Endothelial cell of umbilical vein (primary cell): ENCODE measurements at regions not wholly inside any gene's neighbourhood (a gene's known extent, or its start where the extent isn't known, plus 50 kb on each side); places are given as distances from the start of the nearest gene placed in this dataset.

Experiments used
- BruUV-seq: library from RNA; stranded (reverse); fragments of 400-500 nt; replicated peaks from 2 replicates; lab custom pipeline; 2021; lab: Mats Ljungman, UMichigan
- CTCF ChIA-PET: fragments of 300-600, 350-600 bp; sonication (Branson Sonifier 250); formaldehyde crosslinking; loops from one replicate; lab custom pipeline; 2021; ENCODE audit warnings: antibody characterized with exemption, inconsistent platforms; lab: Charles Lee
- POLR2A ChIA-PET: fragments of 300-600, 350-600 bp; sonication (Branson Sonifier 250); formaldehyde crosslinking; loops from one replicate; lab custom pipeline; 2021; ENCODE audit warnings: antibody characterized with exemption, inconsistent platforms; lab: Charles Lee
- DNase-seq: peaks from one replicate; pipeline ENCODE4 v3.0.0-alpha.2; 2011; ENCODE audit warnings: low read depth, low spot score
- FAIRE-seq: peaks from 2 replicates; lab custom pipeline; 2011; peaks lifted over from hg19 to GRCh38; lab: Jason Lieb, UNC
- H2AFZ ChIP-seq: 2 replicates; pipeline ENCODE4 v1.6.0; 2012; ENCODE audit warnings: low read depth, low read length, control low read depth, inconsistent platforms
- H3K27ac ChIP-seq: 2 replicates; pipeline ENCODE4 v1.5.1; 2011; ENCODE audit warnings: low read depth, mild to moderate bottlenecking, control low read depth, low read length, moderate library complexity; ENCODE audit not compliant: insufficient read depth
- H3K27me3 ChIP-seq, 2 experiments: 2 replicates each; pipeline versions ENCODE4 v1.6.0 to v1.6.1; 2011; ENCODE audit warnings: low read length in 2 of 2, mixed read lengths in 1 of 2; ENCODE audit not compliant: control insufficient read depth in 2 of 2, insufficient read depth in 2 of 2
- H3K36me3 ChIP-seq, 2 experiments: 2 replicates in 1 of 2; 3 replicates in 1 of 2; pipeline ENCODE4 v1.5.1; 2011; ENCODE audit warnings: low read length in 2 of 2, mild to moderate bottlenecking in 1 of 2, moderate library complexity in 1 of 2; ENCODE audit not compliant: control insufficient read depth in 2 of 2, insufficient read depth in 2 of 2; ENCODE audit errors: extremely low read depth in 1 of 2
- H3K4me1 ChIP-seq: 3 replicates; pipeline ENCODE4 v1.5.1; 2011; ENCODE audit warnings: mild to moderate bottlenecking, low read length; ENCODE audit not compliant: control insufficient read depth, insufficient read depth; ENCODE audit errors: extremely low read depth
- H3K4me2 ChIP-seq: 2 replicates; pipeline ENCODE4 v1.6.1; 2011; ENCODE audit warnings: low read length, control low read depth, mixed read lengths; ENCODE audit not compliant: insufficient read depth
- H3K4me3 ChIP-seq, 3 experiments: fragments of 200-600 bp in 1 of 3; sonication (generic), shearing (Covaris generic) in 1 of 3; replicated peaks in 1 of 3; 2 replicates each; pipeline ENCODE4 v1.5.1; 2011 to 2016; ENCODE audit warnings: control low read depth in 3 of 3, low read length in 3 of 3, mild to moderate bottlenecking in 2 of 3, inconsistent platforms in 1 of 3, low read depth in 1 of 3, moderate library complexity in 1 of 3; ENCODE audit not compliant: insufficient read depth in 1 of 3
- H3K79me2 ChIP-seq: 2 replicates; pipeline ENCODE4 v1.6.0; 2012; ENCODE audit warnings: low read length, inconsistent platforms; ENCODE audit not compliant: control insufficient read depth, insufficient read depth
- H3K9ac ChIP-seq: replicated peaks from 2 replicates; pipeline ENCODE3; 2011; ENCODE audit warnings: low read length, control low read depth; ENCODE audit not compliant: insufficient read depth; ENCODE audit errors: extremely low read depth
- H3K9me1 ChIP-seq: replicated peaks from 3 replicates; pipeline ENCODE4 v1.6.0; 2011; ENCODE audit warnings: mild to moderate bottlenecking, low read length; ENCODE audit not compliant: control insufficient read depth, insufficient read depth; ENCODE audit errors: extremely low read depth
- H3K9me3 ChIP-seq: replicated peaks from 2 replicates; pipeline ENCODE4 v1.5.1; 2012; ENCODE audit warnings: low read length, inconsistent platforms; ENCODE audit not compliant: control insufficient read depth, insufficient read depth
- H4K20me1 ChIP-seq: replicated peaks from 2 replicates; pipeline ENCODE3; 2011; ENCODE audit warnings: mild to moderate bottlenecking, low read length; ENCODE audit not compliant: control insufficient read depth, insufficient read depth; ENCODE audit errors: extremely low read depth
- FOS ChIP-seq: IDR thresholded peaks from 2 replicates; pipeline ENCODE4 v1.6.1; 2011; ENCODE audit warnings: mild to moderate bottlenecking, low read length, moderate library complexity, borderline replicate concordance; ENCODE audit not compliant: insufficient read depth
- GATA2 ChIP-seq: IDR thresholded peaks from 2 replicates; pipeline ENCODE4 v1.7.0; 2011; ENCODE audit warnings: low read depth, mild to moderate bottlenecking, moderate library complexity, mixed read lengths, low read length; ENCODE audit not compliant: insufficient read length, insufficient read depth
- MYC ChIP-seq: IDR thresholded peaks from one replicate; pipeline ENCODE4 v1.6.1; 2011; ENCODE audit warnings: mild to moderate bottlenecking, low read depth, low read length
- POLR2A ChIP-seq: IDR thresholded peaks from 2 replicates; pipeline ENCODE4 v1.6.1; 2012; ENCODE audit warnings: low read depth, mild to moderate bottlenecking, control low read depth, low read length
- POLR2AphosphoS5 ChIP-seq: IDR thresholded peaks from 2 replicates; pipeline ENCODE4 v1.6.1; 2012; ENCODE audit warnings: low read depth, mild to moderate bottlenecking, control low read depth, low read length, moderate library complexity; ENCODE audit not compliant: insufficient read depth
- dilution Hi-C: fragments of 300-500 bp; cut with MboI; formaldehyde crosslinking; loops from one replicate; pipeline ENCODE4 v1.15.0; 2019; ENCODE audit warnings: low sequenced_read_pairs; ENCODE audit not compliant: extremely low pct_ligation_motif_present
- intact Hi-C: fragments of 100-400 bp; cut with micrococcal nuclease; formaldehyde crosslinking; loops from one replicate; pipeline ENCODE4 v1.10.0; 2022
- TF ChIP-seq, protein P1 (sequence below), 2 donors: IDR thresholded peaks; 1 replicate in 1 of 2; 2 replicates in 1 of 2; pipeline ENCODE4 v1.5.1; 2011; ENCODE audit warnings: low read length in 2 of 2, mild to moderate bottlenecking in 2 of 2, moderate library complexity in 2 of 2, control low read depth in 1 of 2, inconsistent platforms in 1 of 2, low read depth in 1 of 2; ENCODE audit not compliant: insufficient read depth in 1 of 2; ENCODE audit errors: extremely low read depth in 1 of 2

- H3K79me2 ChIP-seq: no peaks in the 10 kb centered on the region
These were observed 128.6 kb downstream of the RIPK4 start for GRCh38 chr21:41638201-41638790.

More at GRCh38 chr21:41638201-41638790, 128.6 kb downstream of the RIPK4 start:
- BruUV-seq: no TSS peak
- Histone ChIP-seq H3K36me3 (no peaks in the 10 kb centered on the region), H3K4me2 (no peak overlapping the region), H2AFZ (no peak overlapping the region), H3K27ac (no peak overlapping the region), H4K20me1 (no peaks in the 10 kb centered on the region), H3K9me3 (no peaks in the 10 kb centered on the region), H3K9ac (no peak overlapping the region), H3K4me3 (no peak overlapping the region), H3K9me1 (no peaks in the 10 kb centered on the region), H3K4me1 (peaks cover 7% of the 10 kb centered on the region), H3K27me3 (no peaks in the 10 kb centered on the region)
- dilution Hi-C loops (no loop called here), intact Hi-C loops (no loop called here)
- POLR2A ChIA-PET: no interaction called here
- CTCF ChIA-PET: no interaction called here
- no peak for FAIRE-seq
- no peak for DNase-seq
- TF ChIP-seq, protein P1, sequence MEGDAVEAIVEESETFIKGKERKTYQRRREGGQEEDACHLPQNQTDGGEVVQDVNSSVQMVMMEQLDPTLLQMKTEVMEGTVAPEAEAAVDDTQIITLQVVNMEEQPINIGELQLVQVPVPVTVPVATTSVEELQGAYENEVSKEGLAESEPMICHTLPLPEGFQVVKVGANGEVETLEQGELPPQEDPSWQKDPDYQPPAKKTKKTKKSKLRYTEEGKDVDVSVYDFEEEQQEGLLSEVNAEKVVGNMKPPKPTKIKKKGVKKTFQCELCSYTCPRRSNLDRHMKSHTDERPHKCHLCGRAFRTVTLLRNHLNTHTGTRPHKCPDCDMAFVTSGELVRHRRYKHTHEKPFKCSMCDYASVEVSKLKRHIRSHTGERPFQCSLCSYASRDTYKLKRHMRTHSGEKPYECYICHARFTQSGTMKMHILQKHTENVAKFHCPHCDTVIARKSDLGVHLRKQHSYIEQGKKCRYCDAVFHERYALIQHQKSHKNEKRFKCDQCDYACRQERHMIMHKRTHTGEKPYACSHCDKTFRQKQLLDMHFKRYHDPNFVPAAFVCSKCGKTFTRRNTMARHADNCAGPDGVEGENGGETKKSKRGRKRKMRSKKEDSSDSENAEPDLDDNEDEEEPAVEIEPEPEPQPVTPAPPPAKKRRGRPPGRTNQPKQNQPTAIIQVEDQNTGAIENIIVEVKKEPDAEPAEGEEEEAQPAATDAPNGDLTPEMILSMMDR (IDR thresholded peaks at IDR 0.05; ENCODE audit: extremely low read depth in 1 of 2, insufficient read depth in 1 of 2, low read depth in 1 of 2, low read length in 2 of 2): no peak
- TF ChIP-seq MYC (no peak), GATA2 (no peak), POLR2A (no peak), POLR2AphosphoS5 (no peak), FOS (no peak)
